ENCODE measurements at regions not wholly inside any gene's neighbourhood (a gene's known extent, or its start where the extent isn't known, plus 50 kb on each side); places are given as distances from the start of the nearest gene placed in this dataset.

DNA sequence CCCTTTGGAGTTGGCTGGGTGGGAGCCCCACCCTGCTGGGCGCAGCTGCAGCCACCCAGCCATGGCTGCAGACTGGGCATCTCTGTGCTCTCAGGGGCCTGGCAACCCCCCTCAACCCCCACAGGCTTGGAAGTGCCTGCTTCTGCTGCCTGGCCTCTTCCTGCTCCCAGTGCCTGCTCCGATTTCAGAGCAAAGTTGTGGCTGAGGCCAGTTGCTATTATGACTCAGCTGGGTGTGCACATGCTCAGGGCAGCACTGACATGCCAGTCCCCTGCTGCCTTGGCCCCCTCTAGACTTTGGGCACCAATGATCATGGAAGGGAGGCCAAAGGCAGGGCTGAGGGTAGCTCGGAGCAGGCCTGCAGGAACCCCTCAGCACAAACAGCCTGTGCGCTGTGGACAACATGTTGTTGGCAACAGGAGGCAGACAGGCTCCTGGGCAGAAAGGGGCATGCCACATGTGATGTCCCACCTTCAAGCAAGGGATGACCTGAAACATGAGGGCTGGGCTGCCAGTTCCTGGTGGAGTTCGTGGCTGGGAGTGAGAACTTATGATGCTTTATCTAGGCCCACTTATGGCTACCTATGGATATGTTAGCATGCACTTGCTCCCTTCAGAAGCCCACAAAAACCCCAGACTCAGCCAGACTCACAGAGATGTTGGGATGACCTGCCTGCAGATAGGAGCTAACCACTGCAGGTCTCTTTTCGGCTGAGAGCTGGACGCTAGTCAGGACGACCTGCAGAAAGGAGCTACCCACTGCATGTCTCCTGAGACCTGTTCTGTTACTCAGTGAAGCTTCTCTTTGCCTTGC, 96.4 kb upstream of the AMOTL1 start:
- Histone ChIP-seq H3K4me1 (no peaks in the 10 kb centered on the region), H3K27me3 (ENCODE audit: low read depth) (no peaks in the 10 kb centered on the region), H3K4me3 (no peak overlapping the region), H3K9me3 (no peaks in the 10 kb centered on the region), H3K27ac (no peak overlapping the region), H3K36me3 (no peaks in the 10 kb centered on the region)
- intact Hi-C loops (cut with DNase I): no loop called here
- ATAC-seq (no peak), DNase-seq (no peak)
- TF ChIP-seq, protein P1, sequence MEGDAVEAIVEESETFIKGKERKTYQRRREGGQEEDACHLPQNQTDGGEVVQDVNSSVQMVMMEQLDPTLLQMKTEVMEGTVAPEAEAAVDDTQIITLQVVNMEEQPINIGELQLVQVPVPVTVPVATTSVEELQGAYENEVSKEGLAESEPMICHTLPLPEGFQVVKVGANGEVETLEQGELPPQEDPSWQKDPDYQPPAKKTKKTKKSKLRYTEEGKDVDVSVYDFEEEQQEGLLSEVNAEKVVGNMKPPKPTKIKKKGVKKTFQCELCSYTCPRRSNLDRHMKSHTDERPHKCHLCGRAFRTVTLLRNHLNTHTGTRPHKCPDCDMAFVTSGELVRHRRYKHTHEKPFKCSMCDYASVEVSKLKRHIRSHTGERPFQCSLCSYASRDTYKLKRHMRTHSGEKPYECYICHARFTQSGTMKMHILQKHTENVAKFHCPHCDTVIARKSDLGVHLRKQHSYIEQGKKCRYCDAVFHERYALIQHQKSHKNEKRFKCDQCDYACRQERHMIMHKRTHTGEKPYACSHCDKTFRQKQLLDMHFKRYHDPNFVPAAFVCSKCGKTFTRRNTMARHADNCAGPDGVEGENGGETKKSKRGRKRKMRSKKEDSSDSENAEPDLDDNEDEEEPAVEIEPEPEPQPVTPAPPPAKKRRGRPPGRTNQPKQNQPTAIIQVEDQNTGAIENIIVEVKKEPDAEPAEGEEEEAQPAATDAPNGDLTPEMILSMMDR (IDR thresholded peaks at IDR 0.05): no peak

DNA sequence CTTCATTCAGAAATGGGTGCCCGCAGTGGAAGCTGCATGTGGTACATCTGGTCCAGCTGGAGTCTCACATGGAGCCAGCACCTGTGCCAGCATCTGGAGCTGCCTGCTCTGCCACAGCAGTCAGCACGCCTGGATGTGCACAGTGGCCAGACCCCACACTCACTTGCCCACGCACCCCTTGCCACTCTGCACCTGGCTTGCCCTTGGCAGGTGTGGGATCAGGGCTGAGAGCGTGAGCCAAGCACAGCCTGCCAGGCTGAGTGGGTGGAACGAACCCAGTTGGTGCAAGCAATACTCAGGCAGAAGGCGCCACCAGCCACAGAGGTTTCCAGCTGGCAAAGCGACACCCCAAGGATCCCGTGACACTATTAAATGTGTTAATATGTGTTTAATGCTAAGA, 95.5 kb upstream of the AMOTL1 start:
- Histone ChIP-seq H3K4me3 (no peak overlapping the region), H3K4me1 (no peaks in the 10 kb centered on the region), H3K27me3 (ENCODE audit: low read depth) (no peaks in the 10 kb centered on the region), H3K36me3 (no peaks in the 10 kb centered on the region), H3K27ac (no peak overlapping the region), H3K9me3 (no peaks in the 10 kb centered on the region)
- intact Hi-C loops (cut with DNase I): no loop called here
- TF ChIP-seq, protein P1 (IDR thresholded peaks at IDR 0.05): no peak
- DNase-seq (no peak), ATAC-seq (no peak)

DNA sequence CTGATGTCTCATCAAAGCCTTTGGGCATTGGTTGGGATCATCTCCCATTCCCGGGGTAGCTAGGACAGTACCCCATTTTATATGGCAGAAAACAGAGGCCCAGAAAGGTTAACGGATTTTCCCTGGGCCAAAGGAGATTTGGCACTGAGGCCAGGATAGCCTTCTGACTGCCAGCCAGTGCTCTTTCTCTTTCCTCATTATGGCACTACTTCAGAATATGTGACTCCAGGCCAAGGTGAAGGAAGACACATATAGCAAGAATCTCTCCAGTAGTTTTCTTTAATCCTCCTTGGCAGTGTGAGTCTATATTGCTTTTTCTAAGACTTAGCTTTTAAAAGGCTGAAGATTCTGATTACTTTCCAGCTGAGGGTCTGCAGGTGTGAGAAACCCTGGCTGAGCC, 94.8 kb upstream of the AMOTL1 start:
- Histone ChIP-seq H3K36me3 (no peaks in the 10 kb centered on the region), H3K4me3 (no peak overlapping the region), H3K9me3 (no peaks in the 10 kb centered on the region), H3K27ac (no peak overlapping the region), H3K4me1 (no peaks in the 10 kb centered on the region), H3K27me3 (ENCODE audit: low read depth) (no peaks in the 10 kb centered on the region)
- TF ChIP-seq, protein P1 (IDR thresholded peaks at IDR 0.05): no peak
- ATAC-seq (no peak), DNase-seq (no peak)
- intact Hi-C loops (cut with DNase I): no loop called here

DNA sequence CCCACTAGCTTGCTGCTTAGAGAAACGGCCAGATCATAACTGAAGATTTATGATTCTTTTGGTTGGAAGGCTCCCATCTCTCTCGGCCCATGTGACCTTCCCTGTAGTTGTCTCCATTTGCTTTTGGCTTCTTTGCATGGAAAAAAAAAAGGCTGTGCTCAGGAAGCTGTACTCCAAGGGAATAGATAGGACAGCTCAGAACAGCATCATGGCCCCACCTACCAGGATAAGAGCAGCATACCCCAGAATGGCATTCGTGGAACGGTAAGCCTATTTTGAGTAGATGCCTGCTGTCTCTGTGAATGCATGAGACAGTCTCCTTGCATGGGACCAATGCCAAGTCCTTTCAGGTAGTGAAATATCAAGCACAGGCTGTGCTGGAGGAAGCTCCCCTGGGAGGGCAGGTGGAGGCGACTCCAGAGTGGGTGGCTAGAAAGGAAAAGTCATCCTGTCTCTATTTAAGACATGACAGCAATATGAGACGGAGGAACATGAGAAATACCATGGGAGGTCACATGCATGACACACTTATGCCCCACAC, 94.1 kb upstream of the AMOTL1 start:
- ATAC-seq (no peak), DNase-seq (no peak)
- TF ChIP-seq, protein P1 (IDR thresholded peaks at IDR 0.05): no peak

DNA sequence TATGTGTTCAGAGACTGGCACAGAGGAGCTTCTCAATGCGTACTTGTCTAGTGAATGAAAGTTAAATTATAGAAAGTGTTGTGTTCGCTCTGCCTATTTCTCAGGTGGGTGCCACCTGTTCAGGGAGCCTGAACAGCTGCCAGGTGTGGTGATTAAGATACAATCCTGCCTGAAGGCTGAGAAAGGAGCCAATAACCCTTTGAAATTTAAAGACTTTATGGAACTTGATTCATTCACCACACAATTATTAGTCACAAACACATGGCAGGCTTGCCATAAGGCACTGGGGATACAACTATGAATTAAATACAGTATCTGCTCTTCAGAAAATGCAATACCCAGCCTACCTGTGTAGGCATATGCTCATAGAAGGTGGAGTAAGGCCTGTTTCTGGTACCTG, 92.9 kb upstream of the AMOTL1 start:
- Histone ChIP-seq H3K4me1 (no peaks in the 10 kb centered on the region), H3K4me3 (no peak overlapping the region), H3K9me3 (no peaks in the 10 kb centered on the region), H3K27me3 (ENCODE audit: low read depth) (no peaks in the 10 kb centered on the region), H3K36me3 (no peaks in the 10 kb centered on the region), H3K27ac (no peak overlapping the region)
- no peak for ATAC-seq
- no peak for DNase-seq
- intact Hi-C loops (cut with DNase I): no loop called here
- TF ChIP-seq, protein P1 (IDR thresholded peaks at IDR 0.05): no peak

More for the DNA sequence above, 94.1 kb upstream of the AMOTL1 start:
- no peaks in the 10 kb centered on the region for H3K9me3 ChIP-seq
- no peak overlapping the region for H3K27ac ChIP-seq
- H3K4me1 ChIP-seq: no peaks in the 10 kb centered on the region
- intact Hi-C loops (cut with DNase I): no loop called here
- no peak overlapping the region for H3K4me3 ChIP-seq
- H3K27me3 ChIP-seq (ENCODE audit: low read depth): no peaks in the 10 kb centered on the region
- H3K36me3 ChIP-seq: no peaks in the 10 kb centered on the region
